ENCODE measurements at regions not wholly inside any gene's neighbourhood (a gene's known extent, or its start where the extent isn't known, plus 50 kb on each side); places are given as distances from the start of the nearest gene placed in this dataset.

- DNase-seq (ENCODE audit: low spot score), result no peak
These were observed 135.1 kb upstream of the DAB2 start for GRCh38 chr5:39559923-39560322.

- DNase-seq (ENCODE audit: low spot score), result no peak
These were observed 133.8 kb upstream of the DAB2 start for GRCh38 chr5:39558541-39558940.

- DNase-seq (ENCODE audit: low spot score), result no peak
These were observed 131.0 kb upstream of the DAB2 start for GRCh38 chr5:39555788-39556187.

GRCh38 chr5:39547553-39548154, 122.9 kb upstream of the DAB2 start:
- DNase-seq (ENCODE audit: low spot score), result peak; percentile 93

- no peak for DNase-seq (ENCODE audit: low spot score)
These were observed 120.2 kb upstream of the DAB2 start for GRCh38 chr5:39544941-39545340.

- peak; percentile 20 for DNase-seq (ENCODE audit: low spot score)
These were observed 118.6 kb upstream of the DAB2 start for GRCh38 chr5:39543335-39543734.

- peak; percentile 21 for DNase-seq (ENCODE audit: low spot score)
These were observed 117.9 kb upstream of the DAB2 start for GRCh38 chr5:39542511-39543285.

- no peak for DNase-seq (ENCODE audit: low spot score)
These were observed 117.1 kb upstream of the DAB2 start for GRCh38 chr5:39541920-39542319.

GRCh38 chr5:39539470-39539869, 114.7 kb upstream of the DAB2 start:
- DNase-seq (ENCODE audit: low spot score), result no peak

- DNase-seq (ENCODE audit: low spot score), result no peak
These were observed 109.9 kb upstream of the DAB2 start for GRCh38 chr5:39534690-39535089.

- peak; percentile 29 for DNase-seq (ENCODE audit: low spot score)
These were observed 109.0 kb upstream of the DAB2 start for GRCh38 chr5:39533749-39534148.

GRCh38 chr5:39532511-39532910, 107.7 kb upstream of the DAB2 start:
- no peak for DNase-seq (ENCODE audit: low spot score)

- no peak for DNase-seq (ENCODE audit: low spot score)
These were observed 106.5 kb upstream of the DAB2 start for GRCh38 chr5:39531306-39531705.

- DNase-seq (ENCODE audit: low spot score), result peak; percentile 60
These were observed 102.2 kb upstream of the DAB2 start for GRCh38 chr5:39526914-39527477.

- peak; percentile 18 for DNase-seq (ENCODE audit: low spot score)
These were observed 101.0 kb upstream of the DAB2 start for GRCh38 chr5:39525781-39526180.

GRCh38 chr5:39525271-39525670, 100.5 kb upstream of the DAB2 start:
- no peak for DNase-seq (ENCODE audit: low spot score)

- DNase-seq (ENCODE audit: low spot score), result no peak
These were observed 99.0 kb upstream of the DAB2 start for GRCh38 chr5:39523821-39524220.

GRCh38 chr5:39521940-39522590, 97.3 kb upstream of the DAB2 start:
- no peak for DNase-seq (ENCODE audit: low spot score)

GRCh38 chr5:39521098-39521860, 96.5 kb upstream of the DAB2 start:
- no peak for DNase-seq (ENCODE audit: low spot score)

- DNase-seq (ENCODE audit: low spot score), result peak; percentile 63
These were observed 95.4 kb upstream of the DAB2 start for GRCh38 chr5:39520232-39520572.

- DNase-seq (ENCODE audit: low spot score), result peak; percentile 57
These were observed 94.9 kb upstream of the DAB2 start for GRCh38 chr5:39519566-39520231.

Data from umbilical cord (tissue), 1 donor.